ENCODE measurements at regions not wholly inside any gene's neighbourhood (a gene's known extent, or its start where the extent isn't known, plus 50 kb on each side); places are given as distances from the start of the nearest gene placed in this dataset.

DNA sequence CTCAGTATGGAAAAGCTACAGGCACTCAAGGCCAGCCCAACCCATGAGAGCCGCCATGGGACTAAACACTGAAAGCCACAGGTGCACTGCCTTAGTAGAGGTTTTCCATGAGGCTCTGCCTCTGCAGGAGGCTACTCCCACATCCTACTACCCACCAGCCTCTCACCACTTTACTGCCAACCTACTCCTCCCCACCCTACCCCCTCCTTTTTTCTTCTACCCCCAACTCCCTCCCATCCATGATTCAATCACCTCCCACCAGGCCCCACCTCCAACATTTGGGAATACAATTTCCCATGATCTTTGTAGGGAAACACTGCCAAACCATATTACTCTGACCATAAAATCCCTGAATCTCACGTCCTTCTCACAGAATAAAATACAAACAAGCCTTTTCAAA, 101.6 kb upstream of the CTSV start:
- no peak for TF ChIP-seq EZH2phosphoT487 (IDR thresholded peaks at IDR 0.05; ENCODE audit: borderline replicate concordance, low read length)
- TF ChIP-seq, protein P1, sequence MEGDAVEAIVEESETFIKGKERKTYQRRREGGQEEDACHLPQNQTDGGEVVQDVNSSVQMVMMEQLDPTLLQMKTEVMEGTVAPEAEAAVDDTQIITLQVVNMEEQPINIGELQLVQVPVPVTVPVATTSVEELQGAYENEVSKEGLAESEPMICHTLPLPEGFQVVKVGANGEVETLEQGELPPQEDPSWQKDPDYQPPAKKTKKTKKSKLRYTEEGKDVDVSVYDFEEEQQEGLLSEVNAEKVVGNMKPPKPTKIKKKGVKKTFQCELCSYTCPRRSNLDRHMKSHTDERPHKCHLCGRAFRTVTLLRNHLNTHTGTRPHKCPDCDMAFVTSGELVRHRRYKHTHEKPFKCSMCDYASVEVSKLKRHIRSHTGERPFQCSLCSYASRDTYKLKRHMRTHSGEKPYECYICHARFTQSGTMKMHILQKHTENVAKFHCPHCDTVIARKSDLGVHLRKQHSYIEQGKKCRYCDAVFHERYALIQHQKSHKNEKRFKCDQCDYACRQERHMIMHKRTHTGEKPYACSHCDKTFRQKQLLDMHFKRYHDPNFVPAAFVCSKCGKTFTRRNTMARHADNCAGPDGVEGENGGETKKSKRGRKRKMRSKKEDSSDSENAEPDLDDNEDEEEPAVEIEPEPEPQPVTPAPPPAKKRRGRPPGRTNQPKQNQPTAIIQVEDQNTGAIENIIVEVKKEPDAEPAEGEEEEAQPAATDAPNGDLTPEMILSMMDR (conservative IDR thresholded peaks at IDR 0.05; ENCODE audit: low read depth, low read length): no peak
